Epithelial cell of proximal tubule (primary cell): ENCODE measurements at regions not wholly inside any gene's neighbourhood (a gene's known extent, or its start where the extent isn't known, plus 50 kb on each side); places are given as distances from the start of the nearest gene placed in this dataset.
"Not testable (repeated sequence)": the region's sequence is repeated elsewhere in the genome, so short reads cannot be mapped to it uniquely, and the experiment has no call there.

Source experiments
- DNase-seq: peaks from one replicate; pipeline ENCODE4 v3.0.0-alpha.2; 2011; ENCODE audit warnings: low read depth
- H3K4me3 ChIP-seq: 2 replicates; pipeline ENCODE4 v1.5.1; 2011; ENCODE audit warnings: low read depth, mild to moderate bottlenecking, low read length
- TF ChIP-seq, protein P1 (sequence below): conservative IDR thresholded peaks from 2 replicates; pipeline ENCODE4 v1.5.1; 2012; ENCODE audit warnings: low read depth, mild to moderate bottlenecking, low read length

DNA sequence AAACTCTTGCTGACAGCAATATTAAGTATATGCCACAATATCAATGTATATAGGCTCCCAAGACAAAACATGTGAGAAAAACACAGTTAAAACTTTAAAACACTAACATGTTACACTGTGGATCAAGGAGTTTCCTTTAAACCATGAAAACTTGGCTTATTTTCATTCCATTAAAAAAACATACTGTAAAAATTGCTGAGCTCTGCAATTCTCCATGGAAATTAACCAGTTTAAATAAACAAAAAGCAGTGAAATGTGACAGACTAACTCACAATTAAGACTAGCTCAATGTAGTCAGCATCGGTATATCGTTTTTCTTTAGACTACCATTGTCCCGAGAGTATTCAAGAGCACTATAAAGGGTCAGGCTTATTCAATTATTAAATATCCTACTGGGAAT is 930.5 kb upstream of the SLITRK1 start:
- TF ChIP-seq, protein P1, sequence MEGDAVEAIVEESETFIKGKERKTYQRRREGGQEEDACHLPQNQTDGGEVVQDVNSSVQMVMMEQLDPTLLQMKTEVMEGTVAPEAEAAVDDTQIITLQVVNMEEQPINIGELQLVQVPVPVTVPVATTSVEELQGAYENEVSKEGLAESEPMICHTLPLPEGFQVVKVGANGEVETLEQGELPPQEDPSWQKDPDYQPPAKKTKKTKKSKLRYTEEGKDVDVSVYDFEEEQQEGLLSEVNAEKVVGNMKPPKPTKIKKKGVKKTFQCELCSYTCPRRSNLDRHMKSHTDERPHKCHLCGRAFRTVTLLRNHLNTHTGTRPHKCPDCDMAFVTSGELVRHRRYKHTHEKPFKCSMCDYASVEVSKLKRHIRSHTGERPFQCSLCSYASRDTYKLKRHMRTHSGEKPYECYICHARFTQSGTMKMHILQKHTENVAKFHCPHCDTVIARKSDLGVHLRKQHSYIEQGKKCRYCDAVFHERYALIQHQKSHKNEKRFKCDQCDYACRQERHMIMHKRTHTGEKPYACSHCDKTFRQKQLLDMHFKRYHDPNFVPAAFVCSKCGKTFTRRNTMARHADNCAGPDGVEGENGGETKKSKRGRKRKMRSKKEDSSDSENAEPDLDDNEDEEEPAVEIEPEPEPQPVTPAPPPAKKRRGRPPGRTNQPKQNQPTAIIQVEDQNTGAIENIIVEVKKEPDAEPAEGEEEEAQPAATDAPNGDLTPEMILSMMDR, result no peak
- DNase-seq, result no peak
- no peak overlapping the region for H3K4me3 ChIP-seq

DNA sequence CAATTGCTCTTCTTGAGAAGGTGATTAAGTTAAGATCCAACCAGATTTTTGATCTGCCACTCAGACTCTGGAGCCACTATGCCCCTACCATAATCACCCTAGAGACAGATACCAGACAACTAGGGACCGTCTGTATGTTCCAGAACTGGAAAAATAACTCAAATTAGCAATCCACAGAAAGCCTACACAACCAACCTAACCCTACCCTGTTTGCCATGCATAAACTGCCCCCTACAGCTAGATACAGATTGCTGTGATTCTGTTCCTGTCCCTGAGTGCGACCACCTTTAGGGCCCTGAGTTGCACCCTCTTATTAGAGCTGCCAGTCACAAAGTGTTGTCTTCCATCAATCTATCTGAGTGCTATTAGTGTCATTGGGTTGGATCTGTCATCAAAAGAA is 929.8 kb upstream of the SLITRK1 start:
- H3K4me3 ChIP-seq, result no peak overlapping the region
- no peak for DNase-seq
- TF ChIP-seq, protein P1, result no peak

DNA sequence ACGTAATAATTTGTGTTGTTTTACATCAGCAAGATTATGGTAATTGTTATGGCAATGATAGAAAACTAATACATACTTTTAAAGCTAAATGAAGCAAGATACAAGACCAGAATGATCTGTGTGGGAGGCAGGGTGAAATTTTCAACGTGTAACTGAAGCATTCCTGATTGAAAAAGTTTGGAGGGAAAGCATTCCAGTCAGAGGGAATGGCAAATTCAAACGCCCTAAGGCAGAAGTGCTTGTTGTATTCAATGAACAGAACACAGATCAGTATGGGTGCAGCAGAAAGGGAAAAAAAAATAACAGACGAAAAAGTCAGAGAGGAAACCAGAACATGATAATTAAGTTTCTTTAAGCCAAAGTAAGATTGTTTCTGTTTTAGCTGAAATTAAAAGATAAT is 928.5 kb upstream of the SLITRK1 start:
- TF ChIP-seq, protein P1, result no peak
- no peak for DNase-seq
- no peak overlapping the region for H3K4me3 ChIP-seq

DNA sequence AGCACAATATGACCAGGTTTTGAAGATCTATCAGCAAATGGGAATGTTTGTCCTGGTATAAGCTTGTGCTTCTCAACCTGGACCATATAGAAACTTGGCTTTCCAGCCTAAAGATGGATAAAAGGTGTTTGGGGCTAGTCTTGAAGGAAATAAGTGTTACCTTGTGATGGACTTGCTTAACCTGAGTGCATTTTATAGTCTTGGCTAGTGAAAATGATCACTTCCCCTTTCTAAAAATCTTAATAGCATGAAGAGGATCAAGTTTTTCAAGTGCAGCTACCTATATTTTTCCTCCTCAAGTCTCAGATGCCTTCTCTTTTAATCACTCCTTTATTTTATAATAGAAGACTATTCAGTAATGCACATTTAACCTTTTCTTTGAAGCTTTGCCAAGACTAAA is 919.8 kb upstream of the SLITRK1 start:
- TF ChIP-seq, protein P1, result no peak
- no peak overlapping the region for H3K4me3 ChIP-seq
- DNase-seq, result no peak

DNA sequence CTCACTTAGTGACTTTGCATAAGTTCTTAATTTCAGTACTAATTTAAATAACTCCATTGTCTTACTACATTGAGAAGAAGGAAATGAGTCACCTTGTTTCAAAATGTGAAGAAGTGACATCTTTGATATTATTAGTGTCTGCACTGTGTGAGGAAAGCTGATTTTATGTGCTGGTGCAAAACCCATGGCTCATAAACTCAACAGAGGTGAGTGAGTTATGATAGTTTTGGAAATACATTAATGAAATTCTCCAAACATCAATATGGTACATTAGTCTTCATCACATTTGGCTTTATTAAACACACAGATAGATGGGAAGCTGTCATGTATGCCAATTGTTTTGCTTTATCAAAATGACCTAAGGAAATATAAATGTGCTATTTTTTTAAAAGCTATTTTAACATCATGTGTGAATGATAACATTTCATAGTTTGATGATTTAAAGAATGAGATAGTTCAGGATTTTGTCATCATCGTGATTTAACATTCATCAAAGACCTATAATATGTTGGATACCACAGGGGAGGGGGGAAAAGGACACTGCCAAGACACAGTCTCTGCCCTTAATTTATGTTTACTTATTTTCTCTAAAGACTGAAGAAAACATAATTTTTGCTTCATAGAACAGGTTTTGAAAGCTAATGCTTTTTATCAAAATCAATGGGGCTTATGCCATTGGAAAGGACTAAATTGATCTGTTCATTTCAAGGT is 902.3 kb upstream of the SLITRK1 start:
- TF ChIP-seq, protein P1, result no peak
- H3K4me3 ChIP-seq, result no peak overlapping the region
- no peak for DNase-seq

DNA sequence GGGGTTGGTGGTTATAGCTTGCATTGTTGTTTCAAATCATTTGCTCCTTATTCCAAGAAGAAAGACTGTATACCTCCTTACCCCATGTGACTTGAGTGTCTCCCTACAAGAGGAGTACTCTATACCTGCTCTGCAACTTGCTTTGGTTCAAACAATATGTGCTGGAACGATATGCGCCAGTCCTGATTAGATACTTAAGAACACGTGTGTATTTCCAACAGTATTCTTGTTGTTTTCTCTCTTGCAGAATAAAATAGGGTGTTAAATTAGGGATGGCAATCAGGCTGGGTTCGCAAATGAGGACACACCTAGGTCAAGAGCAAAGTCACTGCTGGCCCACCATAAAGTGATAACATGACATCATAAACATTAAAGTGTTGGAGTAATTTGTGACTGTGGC is 895.0 kb upstream of the SLITRK1 start:
- DNase-seq, result no peak
- H3K4me3 ChIP-seq, result no peak overlapping the region
- TF ChIP-seq, protein P1, result no peak

DNA sequence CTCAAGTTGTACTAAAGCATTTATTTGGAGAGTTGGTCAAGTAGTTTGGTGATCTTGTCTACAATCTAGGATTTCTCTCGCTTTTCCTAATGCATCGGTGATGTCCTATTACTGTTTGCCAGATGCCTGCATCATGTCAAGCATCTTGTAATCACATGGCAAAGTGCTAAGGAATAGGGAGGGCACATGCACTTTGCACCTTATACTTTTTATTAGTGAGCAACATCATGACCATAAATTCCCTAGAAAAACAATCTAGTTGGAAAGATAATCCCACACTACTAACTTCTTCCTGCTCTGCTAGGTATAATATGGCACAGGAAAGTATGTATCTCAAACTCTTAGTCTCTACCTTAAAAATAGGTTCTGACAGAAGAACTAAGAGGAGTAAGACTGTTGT is 894.3 kb upstream of the SLITRK1 start:
- H3K4me3 ChIP-seq, result no peak overlapping the region
- TF ChIP-seq, protein P1, result no peak
- no peak for DNase-seq

DNA sequence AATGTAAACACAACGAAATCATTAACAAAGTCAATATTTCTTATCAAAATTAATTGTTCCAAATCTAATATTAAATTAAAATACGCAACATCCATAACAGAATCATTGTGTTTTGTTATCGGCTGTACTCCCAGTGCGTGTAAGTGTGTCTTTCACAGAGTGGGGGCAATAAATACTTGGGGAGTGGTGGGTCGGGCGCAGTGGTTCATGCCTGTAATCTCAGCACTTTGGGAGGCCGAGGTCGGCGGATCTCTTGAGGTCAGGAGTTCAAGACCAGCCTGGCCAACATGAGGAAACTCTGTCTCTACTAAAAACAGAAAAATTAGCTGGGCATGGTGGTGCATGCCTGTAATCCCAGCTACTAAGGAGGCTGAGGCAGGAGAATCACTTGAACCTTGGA is 893.6 kb upstream of the SLITRK1 start:
- not testable (repeated sequence) for H3K4me3 ChIP-seq, DNase-seq
